H1 (cell line): ENCODE measurements at regions not wholly inside any gene's neighbourhood (a gene's known extent, or its start where the extent isn't known, plus 50 kb on each side); places are given as distances from the start of the nearest gene placed in this dataset.
A peak's percentile ranks its signal among the peaks of the same experiment; 100 is the strongest.

ENCODE experiments used
- CTCF ChIA-PET: fragments of 300-600 bp; sonication (Branson Sonifier 250); formaldehyde crosslinking; loops from one replicate; lab custom pipeline; 2021; ENCODE audit not compliant: partially characterized antibody; lab: Charles Lee
- POLR2A ChIA-PET: fragments of 300-600 bp; sonication (Branson Sonifier 250); formaldehyde crosslinking; loops from one replicate; lab custom pipeline; 2021; ENCODE audit warnings: inconsistent platforms; ENCODE audit not compliant: partially characterized antibody; lab: Charles Lee
- DNase-seq, 2 experiments: peaks; one replicate each; pipeline versions ENCODE4 v3.0.0 to v3.0.0-alpha.2; 2010 to 2022; ENCODE audit warnings: low spot score in 2 of 2, low read depth in 1 of 2, mixed read lengths in 1 of 2
- FAIRE-seq: peaks from 2 replicates; lab custom pipeline; 2011; peaks lifted over from hg19 to GRCh38; lab: Jason Lieb, UNC
- H2AFZ ChIP-seq: 2 replicates; pipeline ENCODE4 v1.8.1; 2012; ENCODE audit warnings: low read length, inconsistent platforms
- H2AK5ac ChIP-seq: 2 replicates; pipeline ENCODE4 v1.6.1; 2013; ENCODE audit warnings: low read depth, low read length
- H2BK120ac ChIP-seq: replicated peaks from 2 replicates; pipeline ENCODE3; 2013; ENCODE audit warnings: low read depth, low read length, inconsistent platforms
- H2BK12ac ChIP-seq: 2 replicates; pipeline ENCODE4 v1.6.1; 2013; ENCODE audit warnings: low read depth, low read length
- H2BK15ac ChIP-seq: 2 replicates; pipeline ENCODE4 v1.6.1; 2013; ENCODE audit warnings: low read length
- H2BK20ac ChIP-seq: 2 replicates; pipeline ENCODE4 v1.6.1; 2013; ENCODE audit warnings: low read length
- H2BK5ac ChIP-seq: 2 replicates; pipeline ENCODE4 v1.6.1; 2013; ENCODE audit warnings: low read depth, low read length
- H3K14ac ChIP-seq: 2 replicates; pipeline ENCODE4 v1.6.1; 2013; ENCODE audit warnings: inconsistent platforms; ENCODE audit not compliant: insufficient read length
- H3K18ac ChIP-seq: 2 replicates; pipeline ENCODE4 v1.6.1; 2013; ENCODE audit warnings: low read length; ENCODE audit errors: extremely low read depth
- H3K23ac ChIP-seq: 2 replicates; pipeline ENCODE4 v1.6.1; 2013; ENCODE audit warnings: inconsistent platforms; ENCODE audit not compliant: insufficient read length
- H3K23me2 ChIP-seq: 2 replicates; pipeline ENCODE4 v1.6.1; 2013; ENCODE audit warnings: low read depth, low read length
- H3K27ac ChIP-seq: 2 replicates; pipeline ENCODE4 v1.6.1; 2011; ENCODE audit warnings: low read depth, low read length, inconsistent platforms
- H3K27me3 ChIP-seq, 4 experiments: replicated peaks in 1 of 4; 1 replicate in 1 of 4; 2 replicates in 3 of 4; pipeline versions ENCODE4 v1.6.1 to v1.8.1; 2011 to 2013; ENCODE audit warnings: low read length in 3 of 4, mild to moderate bottlenecking in 3 of 4, inconsistent platforms in 2 of 4, mixed read lengths in 2 of 4, moderate library complexity in 1 of 4; ENCODE audit not compliant: control insufficient read depth in 3 of 4, insufficient read depth in 3 of 4; ENCODE audit errors: extremely low read depth in 1 of 4
- H3K36me3 ChIP-seq, 4 experiments: 2 replicates each; pipeline versions ENCODE4 v1.6.1 to v1.8.1; 2011 to 2013; ENCODE audit warnings: mild to moderate bottlenecking in 4 of 4, low read length in 3 of 4, moderate library complexity in 2 of 4, control low read depth in 1 of 4, inconsistent platforms in 1 of 4; ENCODE audit not compliant: insufficient read depth in 4 of 4, control insufficient read depth in 2 of 4
- H3K4ac ChIP-seq: replicated peaks from 2 replicates; pipeline ENCODE3; 2013; ENCODE audit warnings: low read length, low read depth, mixed read lengths, inconsistent platforms; ENCODE audit not compliant: insufficient read length
- H3K4me1 ChIP-seq, 4 experiments: replicated peaks in 1 of 4; 1 replicate in 1 of 4; 2 replicates in 3 of 4; pipeline versions ENCODE4 v1.6.1 to v1.8.1; 2011 to 2013; ENCODE audit warnings: low read length in 3 of 4, inconsistent platforms in 2 of 4, mixed read lengths in 1 of 4; ENCODE audit not compliant: insufficient read depth in 4 of 4, control insufficient read depth in 3 of 4
- H3K4me2 ChIP-seq, 2 experiments: 2 replicates each; pipeline versions ENCODE4 v1.6.1 to v1.8.1; 2011 to 2013; ENCODE audit warnings: low read depth in 2 of 2, low read length in 2 of 2, control low read depth in 1 of 2, inconsistent platforms in 1 of 2, mild to moderate bottlenecking in 1 of 2; ENCODE audit not compliant: insufficient read depth in 1 of 2
- H3K4me3 ChIP-seq, 4 experiments: fragments of 200-600, 300-600 bp in 1 of 4; sonication (generic), shearing (Covaris generic), sonication (Bioruptor Twin) in 1 of 4; 2 replicates each; pipeline versions ENCODE4 v1.5.1 to v1.8.1; 2011 to 2016; ENCODE audit warnings: low read length in 4 of 4, low read depth in 3 of 4, control low read depth in 2 of 4, inconsistent platforms in 2 of 4, mild to moderate bottlenecking in 2 of 4, mixed read lengths in 1 of 4, moderate library complexity in 1 of 4; ENCODE audit not compliant: insufficient read depth in 2 of 4; ENCODE audit errors: extremely low read depth in 1 of 4
- H3K56ac ChIP-seq: replicated peaks from 2 replicates; pipeline ENCODE3; 2013; ENCODE audit warnings: low read depth, mild to moderate bottlenecking, mixed read lengths, low read length, inconsistent platforms; ENCODE audit not compliant: insufficient read length
- H3K79me1 ChIP-seq: 2 replicates; pipeline ENCODE4 v1.6.1; 2013; ENCODE audit warnings: low read depth, low read length, control low read depth
- H3K79me2 ChIP-seq, 2 experiments: 2 replicates each; pipeline versions ENCODE4 v1.6.1 to v1.8.1; 2012 to 2013; ENCODE audit warnings: low read length in 2 of 2, mild to moderate bottlenecking in 2 of 2, inconsistent platforms in 1 of 2; ENCODE audit not compliant: insufficient read depth in 2 of 2, control insufficient read depth in 1 of 2
- H3K9ac ChIP-seq, 4 experiments: replicated peaks in 1 of 4; 1 replicate in 1 of 4; 2 replicates in 3 of 4; pipeline versions ENCODE4 v1.6.1 to v1.8.1; 2011 to 2013; ENCODE audit warnings: low read depth in 3 of 4, low read length in 3 of 4, control low read depth in 2 of 4, mild to moderate bottlenecking in 2 of 4, moderate library complexity in 2 of 4, inconsistent platforms in 1 of 4; ENCODE audit errors: extremely low read depth in 1 of 4
- H3K9me3 ChIP-seq, 2 experiments: 2 replicates each; pipeline versions ENCODE4 v1.6.1 to v1.8.1; 2012 to 2013; ENCODE audit warnings: mild to moderate bottlenecking in 2 of 2, moderate library complexity in 2 of 2, control low read depth in 1 of 2, inconsistent platforms in 1 of 2, low read depth in 1 of 2, low read length in 1 of 2, mixed read lengths in 1 of 2; ENCODE audit not compliant: insufficient read depth in 2 of 2
- H4K20me1 ChIP-seq, 2 experiments: replicated peaks in 1 of 2; 2 replicates each; pipeline versions ENCODE3 to v1.8.1; 2011 to 2013; ENCODE audit warnings: inconsistent platforms in 2 of 2, low read length in 2 of 2, mild to moderate bottlenecking in 1 of 2; ENCODE audit not compliant: insufficient read depth in 2 of 2, control insufficient read depth in 1 of 2
- H4K5ac ChIP-seq: 2 replicates; pipeline ENCODE4 v1.6.1; 2013; ENCODE audit warnings: low read length, low read depth, mixed read lengths, inconsistent platforms; ENCODE audit not compliant: insufficient read length
- H4K8ac ChIP-seq: 2 replicates; pipeline ENCODE4 v1.8.0; 2013; ENCODE audit warnings: mild to moderate bottlenecking, moderate library complexity, low read length, inconsistent platforms; ENCODE audit not compliant: insufficient read depth; ENCODE audit errors: extremely low read depth
- H4K91ac ChIP-seq: replicated peaks from 2 replicates; pipeline ENCODE3; 2013; ENCODE audit warnings: low read length, mixed read lengths, inconsistent platforms; ENCODE audit not compliant: insufficient read length
- CREB1 ChIP-seq: IDR thresholded peaks from 2 replicates; pipeline ENCODE4 v1.6.1; 2012; ENCODE audit warnings: inconsistent platforms
- HDAC2 ChIP-seq, 2 experiments: fragments of 300-600 bp in 1 of 2; sonication (generic) in 1 of 2; IDR thresholded peaks; 2 replicates each; pipeline ENCODE4 v1.6.1; 2011 to 2012; ENCODE audit warnings: low read depth in 2 of 2, low read length in 2 of 2, mild to moderate bottlenecking in 2 of 2, moderate library complexity in 2 of 2, borderline replicate concordance in 1 of 2, inconsistent platforms in 1 of 2
- SP1 ChIP-seq: IDR thresholded peaks from 2 replicates; pipeline ENCODE4 v1.6.1; 2011; ENCODE audit warnings: low read depth, low read length
- WGBS, 2 experiments: shearing (Covaris generic) in 1 of 2; methylation state at CpG; one replicate each; pipeline versions ENCODE4 v1.1.6 to v1.1.7; 2013 to 2015; ENCODE audit warnings: low lambda C conversion rate in 2 of 2, mixed read lengths in 2 of 2, inconsistent platforms in 1 of 2, low coverage in 1 of 2, missing lambda C conversion rate in 1 of 2; ENCODE audit not compliant: insufficient replicate concordance in 2 of 2, insufficient coverage in 1 of 2, insufficient read length in 1 of 2; ENCODE audit errors: extremely low coverage in 1 of 2, missing lambda C conversion rate in 1 of 2; 5-methylcytosine and 5-hydroxymethylcytosine counted together

DNA sequence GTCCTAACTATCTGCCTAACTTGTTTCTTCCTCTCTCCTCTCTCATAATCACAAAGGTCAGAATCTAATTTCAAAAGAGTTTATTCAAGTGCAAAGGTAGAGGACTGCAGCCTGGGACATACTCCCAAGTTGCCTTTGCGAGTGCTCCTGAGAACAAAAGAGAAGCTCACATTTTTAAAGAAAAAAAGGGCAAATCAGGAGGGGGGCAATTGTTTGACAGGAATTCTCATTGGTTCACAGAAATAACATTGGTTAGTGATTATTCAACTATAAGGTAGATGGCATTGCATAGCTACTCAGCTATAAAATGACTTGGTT, 108.1 kb upstream of the RAI14 start:
- CTCF ChIA-PET: interaction anchor here (1.0 to 1.4 kb wide), 5 partner anchors 9 to 55 kb away, joined by 3 to 4 read pairs (median 3); no protein-coding TSS in a partner anchor
- peak in 1 of 2 experiments; percentile 29 for DNase-seq
- WGBS, 2 experiments: 0% methylated on average over 1 of the region's 1 CpG; no CpG with 5 or more reads in 1 of the 2 experiments
- Histone ChIP-seq H2AK5ac (no peak overlapping the region), H3K56ac (no peak overlapping the region), H3K4me2 (peak overlapping the region in 1 of 2 experiments; percentile 15; a peak in 1 of 4 replicates), H2BK12ac (no peak overlapping the region), H3K4ac (no peak overlapping the region), H3K79me1 (no peaks in the 10 kb centered on the region), H3K23ac (no peak overlapping the region), H3K36me3 (peaks cover 0 to 10% (median 4%) of the 10 kb centered on the region in 4 experiments; a peak in 2 of 8 replicates), H2BK5ac (peak overlapping the region; percentile 85; the same call in 1 of the 2 replicates), H3K18ac (no peak overlapping the region), H3K4me1 (peaks cover 9 to 39% (median 16%) of the 10 kb centered on the region in 4 experiments; a peak in 6 of 7 replicates), H2BK15ac (no peak overlapping the region), H4K8ac (no peak overlapping the region), H3K23me2 (no peaks in the 10 kb centered on the region), H3K9ac (no peak overlapping the region), H4K91ac (no peak overlapping the region), H3K27me3 (peaks cover 0 to 3% (median 0%) of the 10 kb centered on the region in 4 experiments; a peak in 1 of 7 replicates), H3K9me3 (peaks cover 12 to 18% of the 10 kb centered on the region in 2 experiments; a peak in 2 of 4 replicates), H3K4me3 (0 out of 8 replicates have a peak overlapping the region, but pooled peaks of 1 of the 4 experiments have one; percentile 0), H2AFZ (no peak overlapping the region), H2BK120ac (no peak overlapping the region), H3K27ac (no peak overlapping the region; the same call in 1 of the 2 replicates), H4K5ac (peak overlapping the region; percentile 75), H4K20me1 (no peaks in the 10 kb centered on the region), H3K79me2 (no peaks in the 10 kb centered on the region), H2BK20ac (no peak overlapping the region), H3K14ac (no peak overlapping the region)
- POLR2A ChIA-PET: interaction anchor here (0.6 to 1.1 kb wide), 4 partner anchors 8 to 184 kb away, joined by 3 to 4 read pairs (median 3); no protein-coding TSS in a partner anchor
- TF ChIP-seq SP1 (peak; percentile 51; the same call in 1 of the 2 replicates), CREB1 (no peak), HDAC2 (IDR thresholded peaks at IDR 0.05; ENCODE audit: borderline replicate concordance in 1 of 2, low read depth in 2 of 2, low read length in 2 of 2) (peak; percentile 40 to 87; a peak in 2 of 4 replicates)
- peak; percentile 13 for FAIRE-seq
